GM19023 (cell line): ENCODE measurements at regions not wholly inside any gene's neighbourhood (a gene's known extent, or its start where the extent isn't known, plus 50 kb on each side); places are given as distances from the start of the nearest gene placed in this dataset.
"Not testable (repeated sequence)": the region's sequence is repeated elsewhere in the genome, so short reads cannot be mapped to it uniquely, and the experiment has no call there.

Experiments used
- ATAC-seq: cut with Tn5 transposase; IDR thresholded peaks from one replicate; pipeline ENCODE4 v1.9.1; 2021; ENCODE audit warnings: mild to moderate bottlenecking, moderate library complexity; ENCODE audit not compliant: unreplicated experiment

- ATAC-seq: no peak
Observed at GRCh38 chr3:20668411-20668810, 482.4 kb upstream of the SGO1 start.

GRCh38 chr3:20666091-20666490 is 480.1 kb upstream of the SGO1 start:
- no peak for ATAC-seq

GRCh38 chr3:20658491-20658890 is 472.5 kb upstream of the SGO1 start:
- ATAC-seq: no peak

GRCh38 chr3:20657560-20657959 is 471.6 kb upstream of the SGO1 start:
- no peak for ATAC-seq

- ATAC-seq: no peak
Observed at GRCh38 chr3:20652231-20652986, 466.4 kb upstream of the SGO1 start.

- ATAC-seq: no peak
Observed at GRCh38 chr3:20648921-20649381, 462.9 kb upstream of the SGO1 start.

- ATAC-seq: no peak
Observed at GRCh38 chr3:20648294-20648693, 462.3 kb upstream of the SGO1 start.

GRCh38 chr3:20646425-20646824 is 460.4 kb upstream of the SGO1 start:
- no peak for ATAC-seq

GRCh38 chr3:20645340-20645739 is 459.3 kb upstream of the SGO1 start:
- no peak for ATAC-seq

GRCh38 chr3:20637729-20638128 is 451.7 kb upstream of the SGO1 start:
- ATAC-seq: no peak

- no peak for ATAC-seq
Observed at GRCh38 chr3:20622304-20622703, 436.3 kb upstream of the SGO1 start.

GRCh38 chr3:20618621-20619020 is 432.6 kb upstream of the SGO1 start:
- not testable (repeated sequence) for ATAC-seq

- ATAC-seq: not testable (repeated sequence)
Observed at GRCh38 chr3:20618181-20618580, 432.2 kb upstream of the SGO1 start.

- ATAC-seq: not testable (repeated sequence)
Observed at GRCh38 chr3:20615982-20616381, 430.0 kb upstream of the SGO1 start.

GRCh38 chr3:20608054-20608738 is 422.2 kb upstream of the SGO1 start:
- ATAC-seq: no peak

- no peak for ATAC-seq
Observed at GRCh38 chr3:20604659-20605058, 418.7 kb upstream of the SGO1 start.

GRCh38 chr3:20589275-20589674 is 403.3 kb upstream of the SGO1 start:
- no peak for ATAC-seq

- no peak for ATAC-seq
Observed at GRCh38 chr3:20588781-20589180, 402.8 kb upstream of the SGO1 start.

GRCh38 chr3:20583648-20584047 is 397.6 kb upstream of the SGO1 start:
- ATAC-seq: no peak

- ATAC-seq: no peak
Observed at GRCh38 chr3:20576228-20576627, 390.2 kb upstream of the SGO1 start.

- ATAC-seq: no peak
Observed at GRCh38 chr3:20575146-20575545, 389.1 kb upstream of the SGO1 start.

GRCh38 chr3:20574746-20575145 is 388.7 kb upstream of the SGO1 start:
- ATAC-seq: no peak
